DOHH2 (cell line): ENCODE measurements at regions not wholly inside any gene's neighbourhood (a gene's known extent, or its start where the extent isn't known, plus 50 kb on each side); places are given as distances from the start of the nearest gene placed in this dataset.

Experiments
- EZH2phosphoT487 ChIP-seq: fragments of 200-600 bp; sonication (generic); IDR thresholded peaks from 2 replicates; pipeline ENCODE4 v1.6.1; 2017; ENCODE audit warnings: borderline replicate concordance, mild to moderate bottlenecking, antibody characterized with exemption, low read length, moderate library complexity, mixed read lengths
- TF ChIP-seq, protein P1 (sequence below): fragments of 200-600 bp; sonication (generic); IDR thresholded peaks from one replicate; pipeline ENCODE4 v1.5.1; 2014; ENCODE audit warnings: antibody characterized with exemption, mild to moderate bottlenecking, low read depth, low read length; ENCODE audit not compliant: poor library complexity, severe bottlenecking

DNA sequence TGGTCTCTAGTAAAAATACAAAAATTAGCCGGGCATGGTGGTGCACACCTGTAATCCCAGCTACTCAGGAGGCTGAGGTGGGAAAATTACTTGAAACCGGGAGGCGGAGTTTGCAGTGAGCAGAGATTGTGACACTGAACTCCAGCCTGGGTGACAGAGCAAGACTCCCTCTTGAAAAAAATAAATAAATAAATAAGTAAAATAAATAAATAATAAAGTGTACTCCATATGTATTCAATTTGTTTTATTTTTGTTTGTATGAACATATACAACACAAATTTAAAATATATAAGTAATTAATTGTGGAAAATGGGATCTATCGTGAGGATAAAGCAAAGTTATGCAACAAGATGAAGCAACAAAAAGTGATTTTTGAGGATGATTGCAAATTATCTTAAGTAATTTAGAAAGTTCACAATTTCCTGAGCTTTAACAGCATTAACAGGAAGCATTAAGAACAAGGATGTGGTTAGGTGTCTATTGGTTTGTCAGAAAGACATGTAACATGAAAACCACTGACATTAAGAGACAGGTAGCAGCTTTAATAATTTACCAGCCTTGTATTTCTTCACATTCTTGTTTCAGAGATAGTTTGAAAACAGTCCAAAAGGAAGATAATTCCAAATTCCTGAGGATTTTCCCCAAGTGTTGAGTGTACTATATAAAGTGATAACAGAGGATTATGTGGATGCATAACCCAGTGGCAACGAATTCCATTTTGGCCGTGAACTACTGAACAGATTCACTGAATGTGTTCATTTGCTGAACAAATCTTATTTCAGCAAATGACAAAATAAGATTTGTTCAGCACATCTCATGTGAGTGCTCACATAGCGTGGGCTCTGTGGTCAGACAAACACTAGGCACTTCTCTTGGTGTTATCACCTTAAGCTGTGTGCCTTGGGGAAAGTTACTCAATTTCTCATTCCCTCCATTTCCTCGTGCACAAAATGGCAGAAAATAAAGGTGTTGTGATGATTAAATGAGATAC, 68.6 kb upstream of the RESF1 start:
- TF ChIP-seq, protein P1, sequence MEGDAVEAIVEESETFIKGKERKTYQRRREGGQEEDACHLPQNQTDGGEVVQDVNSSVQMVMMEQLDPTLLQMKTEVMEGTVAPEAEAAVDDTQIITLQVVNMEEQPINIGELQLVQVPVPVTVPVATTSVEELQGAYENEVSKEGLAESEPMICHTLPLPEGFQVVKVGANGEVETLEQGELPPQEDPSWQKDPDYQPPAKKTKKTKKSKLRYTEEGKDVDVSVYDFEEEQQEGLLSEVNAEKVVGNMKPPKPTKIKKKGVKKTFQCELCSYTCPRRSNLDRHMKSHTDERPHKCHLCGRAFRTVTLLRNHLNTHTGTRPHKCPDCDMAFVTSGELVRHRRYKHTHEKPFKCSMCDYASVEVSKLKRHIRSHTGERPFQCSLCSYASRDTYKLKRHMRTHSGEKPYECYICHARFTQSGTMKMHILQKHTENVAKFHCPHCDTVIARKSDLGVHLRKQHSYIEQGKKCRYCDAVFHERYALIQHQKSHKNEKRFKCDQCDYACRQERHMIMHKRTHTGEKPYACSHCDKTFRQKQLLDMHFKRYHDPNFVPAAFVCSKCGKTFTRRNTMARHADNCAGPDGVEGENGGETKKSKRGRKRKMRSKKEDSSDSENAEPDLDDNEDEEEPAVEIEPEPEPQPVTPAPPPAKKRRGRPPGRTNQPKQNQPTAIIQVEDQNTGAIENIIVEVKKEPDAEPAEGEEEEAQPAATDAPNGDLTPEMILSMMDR = no peak
- no peak for TF ChIP-seq EZH2phosphoT487
